ENCODE measurements at regions not wholly inside any gene's neighbourhood (a gene's known extent, or its start where the extent isn't known, plus 50 kb on each side); places are given as distances from the start of the nearest gene placed in this dataset.

GRCh38 chr1:55816456-55817426 lies 601.6 kb upstream of the USP24 start:
- H3K4me3 Mint-ChIP-seq: no peak overlapping the region
- ATAC-seq (no peak), DNase-seq (ENCODE audit: low spot score) (no peak)
- H3K36me3 Mint-ChIP-seq: no peaks in the 10 kb centered on the region
- no peaks in the 10 kb centered on the region for H3K9me3 Mint-ChIP-seq
- no peaks in the 10 kb centered on the region; the same call in 1 of the 2 replicates for H3K4me1 Mint-ChIP-seq
- no peaks in the 10 kb centered on the region for H3K27me3 Mint-ChIP-seq (ENCODE audit: low read depth)
- CTCF ChIA-PET: no interaction called here
- no peak overlapping the region for H3K27ac Mint-ChIP-seq
- no peak for TF ChIP-seq CBFB (CRISPR knock-in tag; IDR thresholded peaks at IDR 0.05; ENCODE audit: low read depth)
- TF ChIP-seq ZBTB21 (CRISPR knock-in tag; IDR thresholded peaks at IDR 0.05; ENCODE audit: borderline replicate concordance): no peak
- no peak for TF ChIP-seq RELA (CRISPR knock-in tag; IDR thresholded peaks at IDR 0.05; ENCODE audit: borderline replicate concordance)
- TF ChIP-seq NR1H2 (CRISPR knock-in tag; IDR thresholded peaks at IDR 0.05): no peak
- TF ChIP-seq SMAD4 (CRISPR knock-in tag; IDR thresholded peaks at IDR 0.05): no peak
- TF ChIP-seq SOX15 (CRISPR knock-in tag; IDR thresholded peaks at IDR 0.05): no peak
- no peak for TF ChIP-seq ZMAT4 (CRISPR knock-in tag; IDR thresholded peaks at IDR 0.05)
- TF ChIP-seq E2F4 (CRISPR knock-in tag; IDR thresholded peaks at IDR 0.05; ENCODE audit: borderline replicate concordance, low read depth): no peak
- POLR2A ChIA-PET: no interaction called here

- ChIA-PET CTCF (no interaction called here), POLR2A (no interaction called here)
- no peaks in the 10 kb centered on the region for H3K9me3 Mint-ChIP-seq
- no peaks in the 10 kb centered on the region; the same call in 1 of the 2 replicates for H3K4me1 Mint-ChIP-seq
- DNase-seq (ENCODE audit: low spot score) (no peak), ATAC-seq (peak; percentile 53; the same call in 1 of the 2 replicates)
- H3K27ac Mint-ChIP-seq: no peak overlapping the region
- no peaks in the 10 kb centered on the region for H3K36me3 Mint-ChIP-seq
- no peaks in the 10 kb centered on the region for H3K27me3 Mint-ChIP-seq (ENCODE audit: low read depth)
- H3K4me3 Mint-ChIP-seq: no peak overlapping the region
- TF ChIP-seq AR (CRISPR knock-in tag; IDR thresholded peaks at IDR 0.05): no peak
- TF ChIP-seq ERG (CRISPR knock-in tag; IDR thresholded peaks at IDR 0.05): no peak
- no peak for TF ChIP-seq OVOL2 (CRISPR knock-in tag; IDR thresholded peaks at IDR 0.05; ENCODE audit: borderline replicate concordance)
- no peak for TF ChIP-seq ZMAT4 (CRISPR knock-in tag; IDR thresholded peaks at IDR 0.05)
- no peak for TF ChIP-seq NR1H2 (CRISPR knock-in tag; IDR thresholded peaks at IDR 0.05)
- no peak for TF ChIP-seq ZNF425 (CRISPR knock-in tag; conservative IDR thresholded peaks at IDR 0.05)
- no peak for TF ChIP-seq ZNF219 (CRISPR knock-in tag; IDR thresholded peaks at IDR 0.05; ENCODE audit: borderline replicate concordance)
- no peak for TF ChIP-seq ESRRA (CRISPR knock-in tag; IDR thresholded peaks at IDR 0.05; ENCODE audit: borderline replicate concordance)
- no peak for TF ChIP-seq CBFB (CRISPR knock-in tag; IDR thresholded peaks at IDR 0.05; ENCODE audit: low read depth)
- no peak for TF ChIP-seq TEAD1 (CRISPR knock-in tag; IDR thresholded peaks at IDR 0.05)
- TF ChIP-seq TCF7 (CRISPR knock-in tag; IDR thresholded peaks at IDR 0.05; ENCODE audit: low read depth): no peak
- TF ChIP-seq ZNF281 (CRISPR knock-in tag; IDR thresholded peaks at IDR 0.05): no peak
- no peak for TF ChIP-seq SMAD4 (CRISPR knock-in tag; IDR thresholded peaks at IDR 0.05)
- no peak for TF ChIP-seq ZNF232 (CRISPR knock-in tag; IDR thresholded peaks at IDR 0.05)
Observed at GRCh38 chr1:55815745-55816455, 600.7 kb upstream of the USP24 start.
